CD4-positive, alpha-beta T cell treated with Interleukin-17A for 1 hour (primary cell): ENCODE measurements at regions not wholly inside any gene's neighbourhood (a gene's known extent, or its start where the extent isn't known, plus 50 kb on each side); places are given as distances from the start of the nearest gene placed in this dataset.
"Not testable (repeated sequence)": the region's sequence is repeated elsewhere in the genome, so short reads cannot be mapped to it uniquely, and the experiment has no call there.

Source experiments
- DNase-seq: peaks from one replicate; pipeline ENCODE4 v3.0.0-alpha.2; 2020

- no peak for DNase-seq
Measured at GRCh38 chr6:12348530-12349511, 58.7 kb downstream of the EDN1 start.

- DNase-seq, result no peak
Measured at GRCh38 chr6:12350644-12351170, 60.5 kb downstream of the EDN1 start.

GRCh38 chr6:12351672-12352071 lies 61.5 kb downstream of the EDN1 start:
- no peak for DNase-seq

GRCh38 chr6:12353731-12354130 lies 63.6 kb downstream of the EDN1 start:
- no peak for DNase-seq

GRCh38 chr6:12354499-12354898 lies 64.3 kb downstream of the EDN1 start:
- no peak for DNase-seq

- DNase-seq, result no peak
Measured at GRCh38 chr6:12355354-12355753, 65.2 kb downstream of the EDN1 start.

GRCh38 chr6:12356431-12356830 lies 66.3 kb downstream of the EDN1 start:
- no peak for DNase-seq

GRCh38 chr6:12356983-12357972 lies 67.1 kb downstream of the EDN1 start:
- DNase-seq, result no peak

GRCh38 chr6:12359036-12359435 lies 68.9 kb downstream of the EDN1 start:
- no peak for DNase-seq

- DNase-seq, result no peak
Measured at GRCh38 chr6:12361042-12361765, 71.0 kb downstream of the EDN1 start.

- not testable (repeated sequence) for DNase-seq
Measured at GRCh38 chr6:12363277-12363650, 73.1 kb downstream of the EDN1 start.

- DNase-seq, result peak; percentile 6
Measured at GRCh38 chr6:12363651-12364381, 73.7 kb downstream of the EDN1 start.

GRCh38 chr6:12364621-12365020 lies 74.5 kb downstream of the EDN1 start:
- no peak for DNase-seq

- no peak for DNase-seq
Measured at GRCh38 chr6:12366731-12367130, 76.6 kb downstream of the EDN1 start.

- DNase-seq, result no peak
Measured at GRCh38 chr6:12367412-12367811, 77.3 kb downstream of the EDN1 start.

- DNase-seq, result no peak
Measured at GRCh38 chr6:12369355-12369754, 79.2 kb downstream of the EDN1 start.

GRCh38 chr6:12369781-12370262 lies 79.7 kb downstream of the EDN1 start:
- DNase-seq, result no peak

GRCh38 chr6:12371151-12371550 lies 81.0 kb downstream of the EDN1 start:
- DNase-seq, result no peak

GRCh38 chr6:12371641-12372146 lies 81.5 kb downstream of the EDN1 start:
- DNase-seq, result no peak

- no peak for DNase-seq
Measured at GRCh38 chr6:12379181-12379580, 89.0 kb downstream of the EDN1 start.

- no peak for DNase-seq
Measured at GRCh38 chr6:12381587-12381986, 91.4 kb downstream of the EDN1 start.
